IPS DF 19.7 (cell line): ENCODE measurements at regions not wholly inside any gene's neighbourhood (a gene's known extent, or its start where the extent isn't known, plus 50 kb on each side); places are given as distances from the start of the nearest gene placed in this dataset.

Source experiments
- DNase-seq: peaks from one replicate; pipeline ENCODE4 v3.0.0-alpha.2; 2013; ENCODE audit warnings: low read depth, low spot score

DNA sequence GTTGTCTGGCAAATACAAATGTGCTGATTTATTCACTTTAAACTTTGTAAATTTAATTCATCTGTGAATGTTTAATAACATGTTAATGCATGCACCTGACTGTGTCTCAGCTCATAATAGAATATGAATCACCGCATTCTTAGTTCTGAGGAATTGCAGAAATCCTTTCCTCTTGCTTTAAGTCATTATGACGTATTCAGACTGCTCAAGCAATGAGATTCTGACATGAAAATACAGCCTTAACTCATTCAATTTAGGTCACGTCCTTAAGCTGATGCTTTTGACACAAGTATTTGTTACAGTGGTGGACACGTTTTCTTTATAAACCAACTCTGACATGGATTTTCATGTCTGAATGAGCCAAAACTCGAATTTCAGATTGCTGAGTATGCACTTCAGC, 541.0 kb upstream of the KLF12 start:
- DNase-seq = no peak

DNA sequence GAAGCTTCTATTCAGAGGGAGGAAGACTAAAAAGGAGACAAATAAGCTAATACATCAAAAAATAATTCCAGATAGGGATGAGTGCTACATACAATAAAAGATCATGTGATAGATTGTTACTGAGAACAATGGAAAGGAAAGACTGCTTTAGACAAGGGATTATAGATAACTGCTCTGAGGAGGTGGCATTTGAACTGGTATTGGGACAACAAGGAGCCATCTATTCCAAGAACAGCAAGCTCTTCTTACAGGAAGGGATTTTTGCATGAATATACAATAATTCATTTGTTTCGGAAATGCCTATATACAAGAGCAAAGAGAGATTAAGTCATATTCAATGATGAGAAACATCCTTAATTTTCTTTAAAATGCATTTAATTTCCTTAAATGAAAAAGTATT, 540.5 kb upstream of the KLF12 start:
- DNase-seq = no peak

DNA sequence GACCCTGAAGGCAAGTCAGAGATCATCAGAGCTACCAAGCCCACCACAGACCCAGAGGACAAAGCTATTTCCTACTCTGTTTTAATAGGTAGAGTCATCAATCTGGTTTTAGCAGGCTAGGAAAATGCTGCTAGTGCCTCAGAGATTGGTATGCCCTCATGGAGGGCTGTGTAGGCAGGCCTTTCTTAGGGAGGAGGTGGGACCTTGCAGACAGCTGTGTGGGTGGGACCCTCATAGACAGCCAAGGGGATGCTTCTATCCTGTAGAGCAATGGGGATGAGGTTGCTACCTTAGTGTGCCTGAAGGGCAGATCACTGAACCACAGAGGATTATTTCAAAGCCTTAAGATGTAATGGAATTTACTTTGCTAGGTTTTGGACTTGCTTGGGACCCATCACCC, 534.9 kb upstream of the KLF12 start:
- no peak for DNase-seq

DNA sequence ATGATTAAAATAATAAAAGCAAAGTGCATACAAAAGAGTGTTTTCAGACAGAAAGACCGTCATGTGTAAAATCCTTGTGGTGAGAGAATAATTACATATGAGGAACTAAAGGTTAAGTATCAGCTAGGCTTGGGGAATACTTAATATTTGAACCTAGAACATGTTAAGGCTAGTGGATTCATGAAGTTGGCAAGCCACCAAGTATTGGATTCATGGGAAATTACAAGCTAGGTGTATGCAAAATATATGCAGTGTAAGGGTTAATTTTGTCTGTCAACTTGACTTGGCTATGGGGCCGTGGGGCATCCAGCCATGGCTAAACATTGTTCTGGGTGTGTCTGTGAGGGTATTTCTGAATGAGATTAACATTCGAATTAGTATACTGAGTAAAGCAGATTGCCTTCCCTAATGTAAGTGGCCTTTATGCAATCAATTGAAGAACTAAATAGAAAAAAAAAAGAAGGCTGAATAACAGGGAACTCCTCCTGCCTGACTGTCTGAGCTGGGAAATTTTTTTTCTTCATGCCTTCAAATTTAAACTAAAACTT, 533.5 kb upstream of the KLF12 start:
- no peak for DNase-seq

DNA sequence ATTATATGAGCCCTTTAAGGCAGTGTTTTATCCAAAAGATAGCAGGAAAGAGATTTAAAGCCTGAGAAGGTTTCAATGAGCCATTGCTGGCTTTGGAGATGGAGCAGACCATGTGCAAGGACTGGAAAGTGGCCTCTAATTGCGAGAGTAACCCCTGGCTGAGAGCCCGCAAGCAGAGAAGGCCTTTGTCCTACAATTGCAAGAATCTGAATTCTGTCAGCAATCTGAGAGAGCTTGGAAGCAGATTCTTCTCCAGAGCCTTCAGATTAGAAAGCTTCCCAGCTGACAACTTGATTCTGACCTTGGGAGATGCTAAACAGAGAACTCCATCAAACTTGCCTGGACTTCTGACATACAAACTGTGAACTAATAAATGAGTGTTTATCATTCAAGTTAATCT, 528.7 kb upstream of the KLF12 start:
- DNase-seq = no peak

DNA sequence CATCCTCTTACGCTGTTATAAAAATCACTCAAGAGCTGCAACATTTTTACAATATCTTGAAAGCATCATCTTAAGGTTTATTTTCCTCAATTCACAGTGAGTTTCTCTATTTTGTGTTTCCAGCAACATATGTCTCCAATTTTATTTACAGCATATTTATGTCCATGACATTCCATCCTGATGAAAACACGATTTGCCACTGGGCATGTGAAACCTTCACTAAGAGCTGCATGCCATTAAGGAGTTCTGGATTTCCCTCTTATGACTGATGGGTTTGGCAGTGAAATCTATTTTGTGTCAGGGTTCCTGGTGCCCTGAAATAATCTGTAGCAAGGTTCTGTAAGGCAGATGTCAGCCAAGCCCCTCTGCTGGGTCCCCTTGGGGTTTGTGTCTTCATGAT, 527.6 kb upstream of the KLF12 start:
- DNase-seq = no peak

DNA sequence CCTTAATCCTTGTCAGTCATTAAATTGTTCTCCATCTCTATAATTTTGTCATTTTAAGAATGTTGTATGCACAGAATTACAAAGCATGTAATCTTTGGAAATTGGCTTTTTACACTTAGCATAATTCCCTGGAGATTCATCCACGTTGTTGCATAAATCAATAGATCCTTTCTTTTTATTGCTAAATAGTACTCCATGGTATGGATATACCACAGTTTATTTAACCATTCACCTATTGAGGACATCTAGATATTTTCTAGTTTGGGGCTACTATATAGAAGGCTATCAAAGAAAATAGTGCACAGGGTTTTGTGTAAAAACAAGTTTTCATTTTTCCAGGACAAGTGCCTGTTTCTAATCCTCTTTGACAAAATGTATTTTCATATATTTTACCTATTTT, 523.6 kb upstream of the KLF12 start:
- no peak for DNase-seq

DNA sequence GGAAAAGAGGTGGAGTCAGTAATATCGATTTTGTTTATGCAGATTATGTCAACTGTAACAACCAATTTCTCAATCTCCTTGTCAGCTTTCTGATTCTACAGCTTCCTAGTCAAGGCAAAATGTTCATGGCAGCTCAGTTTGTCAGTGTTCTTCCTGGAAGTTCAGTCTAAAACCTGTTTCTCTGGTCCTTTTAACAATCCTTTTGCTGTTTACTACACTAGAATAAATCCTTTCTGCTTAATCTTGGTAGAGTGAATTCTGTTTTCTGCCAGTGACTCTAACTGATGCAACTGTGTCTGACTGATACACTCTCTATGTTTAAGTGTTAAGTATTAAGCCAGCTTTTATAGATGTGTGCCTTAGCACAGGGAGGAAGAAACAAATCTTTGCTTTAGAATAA, 516.9 kb upstream of the KLF12 start:
- DNase-seq = no peak

DNA sequence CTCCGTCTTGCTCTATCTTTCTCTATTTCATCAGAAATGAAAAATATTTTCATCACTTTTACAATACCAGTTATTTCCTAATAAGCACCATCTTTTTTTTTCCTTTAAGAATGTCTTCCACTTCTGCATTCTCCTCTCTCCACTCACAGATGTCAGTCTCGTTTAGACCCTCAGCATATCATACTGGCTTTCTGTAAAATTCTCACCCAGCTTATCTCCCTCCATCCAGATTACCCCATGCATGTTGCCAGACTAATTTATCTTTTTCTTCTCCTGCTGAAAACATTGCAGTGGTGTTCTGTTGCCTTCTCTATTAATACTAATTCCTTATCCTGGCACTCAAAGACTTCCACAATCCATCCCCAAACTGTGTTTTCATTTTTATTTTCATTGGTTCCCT, 513.8 kb upstream of the KLF12 start:
- no peak for DNase-seq

DNA sequence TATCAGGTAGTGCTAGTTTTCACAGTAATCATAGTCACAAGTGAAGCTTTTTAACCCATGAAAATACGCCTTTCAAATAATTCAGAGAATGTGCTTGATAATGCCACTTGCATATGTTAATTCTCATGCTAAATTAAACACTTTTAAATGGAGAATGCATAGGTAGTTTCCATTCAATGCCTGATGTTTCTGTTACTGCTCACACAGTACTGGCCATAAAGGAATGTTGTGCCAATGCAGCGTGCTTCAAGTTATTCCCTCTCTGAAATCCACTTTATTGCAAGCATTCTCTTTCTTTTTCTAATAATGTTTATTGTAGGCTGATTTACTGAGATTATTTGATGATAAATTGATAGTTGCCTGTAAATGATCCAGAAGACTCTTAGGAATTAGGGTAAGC, 513.0 kb upstream of the KLF12 start:
- DNase-seq = no peak

DNA sequence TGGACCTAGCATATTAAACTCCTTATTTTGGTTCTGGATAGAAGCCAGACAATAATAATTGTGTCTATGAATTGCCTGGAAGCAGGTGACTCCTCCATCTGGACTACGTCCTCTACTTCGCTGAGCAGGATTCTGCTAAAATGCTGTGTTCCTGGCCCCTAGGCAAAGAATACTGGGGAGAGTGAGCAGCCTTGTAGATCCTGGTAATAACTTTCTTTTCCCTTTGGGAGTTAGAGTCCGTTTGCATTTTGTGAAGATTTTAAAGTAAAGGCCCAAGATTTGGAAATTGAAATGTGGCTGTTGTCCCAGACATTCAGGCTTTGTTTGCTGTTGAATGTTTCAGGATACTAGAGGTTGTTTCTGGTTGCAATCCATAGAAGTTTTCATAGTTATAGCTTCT, 511.9 kb upstream of the KLF12 start:
- no peak for DNase-seq

DNA sequence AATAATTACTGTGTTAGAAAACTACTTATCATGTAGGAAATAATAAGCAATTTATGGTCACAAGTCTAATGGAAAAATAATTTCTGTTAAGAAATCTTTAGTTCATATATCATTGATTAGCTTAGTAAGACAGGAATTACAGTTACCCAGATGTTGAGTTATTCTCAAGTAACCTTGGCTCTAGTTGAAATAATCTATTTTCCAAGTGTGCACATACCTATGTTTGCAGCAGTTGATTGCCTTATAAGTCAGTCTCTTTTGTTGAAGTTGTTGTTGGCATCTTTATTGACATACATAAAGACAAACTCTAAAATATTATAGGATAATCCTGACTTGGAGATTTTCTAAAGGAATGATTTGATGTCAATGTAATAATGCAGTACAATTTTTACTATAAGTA, 511.4 kb upstream of the KLF12 start:
- no peak for DNase-seq

DNA sequence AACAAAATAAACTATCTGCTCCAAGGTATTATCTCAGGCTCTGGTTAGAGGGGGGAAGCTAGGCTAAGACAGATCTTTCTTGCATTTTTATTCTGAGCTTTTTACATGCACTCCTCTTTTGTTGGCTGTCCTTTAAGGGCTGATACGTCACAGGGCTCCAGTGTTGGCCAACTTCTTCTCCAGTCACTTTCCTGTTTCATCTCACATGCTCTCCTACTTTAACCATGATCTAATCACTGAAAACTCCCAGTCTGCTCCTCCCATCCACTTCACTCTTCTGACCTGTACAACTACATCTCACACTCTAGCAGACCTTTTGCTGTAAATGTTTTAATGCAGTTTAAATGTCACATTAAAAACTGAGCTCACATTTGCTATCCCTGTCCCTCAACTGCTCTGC, 510.0 kb upstream of the KLF12 start:
- no peak for DNase-seq

DNA sequence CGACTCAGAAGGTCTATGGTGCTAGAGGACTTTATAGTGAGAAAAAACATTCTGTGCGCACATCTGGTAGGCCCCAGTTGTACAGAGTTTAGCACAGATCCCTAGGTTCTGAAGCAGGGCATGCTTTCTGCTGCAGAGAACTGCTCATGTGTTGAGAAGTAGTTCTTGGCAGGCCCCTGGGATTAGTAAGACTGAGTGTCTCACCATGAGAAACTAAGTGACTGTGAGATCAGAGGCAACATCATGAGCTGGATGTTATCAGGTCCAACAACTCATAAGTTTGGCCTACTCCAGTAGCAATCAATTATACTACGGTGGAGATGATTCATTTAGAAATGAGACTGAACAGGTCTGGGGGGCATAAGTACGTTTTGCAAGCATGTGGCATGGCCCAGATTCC, 507.4 kb upstream of the KLF12 start:
- DNase-seq = no peak

DNA sequence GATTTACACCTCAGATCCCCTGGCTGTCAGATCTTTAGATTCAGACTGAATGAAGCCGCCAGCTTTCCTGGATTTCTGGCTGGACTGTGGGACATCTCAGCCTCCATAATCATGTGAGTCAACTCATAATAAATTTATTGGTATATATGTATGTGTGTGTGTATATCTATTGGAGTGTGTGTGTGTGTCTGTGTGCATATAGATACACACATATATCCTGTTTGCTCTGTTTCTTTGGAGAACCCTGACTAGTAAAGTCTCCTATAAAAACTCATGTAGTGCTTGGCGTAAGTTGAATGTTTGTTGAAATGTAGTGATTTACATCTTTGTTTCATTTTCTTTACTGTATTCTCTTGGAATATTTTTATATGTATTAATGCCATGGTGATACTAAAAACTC, 499.5 kb upstream of the KLF12 start:
- DNase-seq = no peak

DNA sequence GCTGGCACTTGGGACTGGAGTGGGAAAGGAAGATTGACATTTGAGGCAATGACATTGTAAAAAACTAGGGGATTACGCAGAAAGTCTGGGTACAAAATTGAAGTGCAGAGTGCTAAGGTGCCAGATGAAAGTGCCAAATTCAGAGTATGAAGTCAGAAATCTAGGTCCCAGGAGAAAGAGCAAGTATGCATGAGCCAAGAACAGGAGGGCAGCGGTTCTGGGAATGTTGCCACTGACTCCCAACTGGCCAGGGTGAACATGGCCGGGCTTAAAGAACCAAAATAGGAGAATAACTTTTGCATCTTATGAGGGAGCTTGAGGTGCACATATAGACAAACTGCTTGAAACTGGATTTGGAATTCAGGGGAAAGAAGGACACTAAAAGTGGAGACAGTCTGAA, 495.8 kb upstream of the KLF12 start:
- DNase-seq = no peak

DNA sequence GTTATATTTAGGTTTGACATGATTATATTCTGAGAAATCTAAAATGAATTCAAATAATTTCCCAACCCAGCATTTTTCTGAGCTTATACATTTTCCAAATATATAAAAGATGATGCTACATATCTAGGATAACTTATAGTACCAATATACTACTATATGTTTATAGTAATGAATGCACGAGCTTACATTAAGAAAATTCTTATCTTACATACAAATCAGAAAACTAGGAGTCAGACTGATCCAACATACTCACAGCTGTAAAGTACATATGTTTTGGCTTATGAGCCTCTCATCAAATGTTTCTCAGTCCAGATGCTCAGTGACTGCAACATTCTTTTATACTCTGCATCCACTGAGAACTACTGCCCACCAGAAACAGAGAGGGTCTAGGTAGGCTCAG, 491.3 kb upstream of the KLF12 start:
- DNase-seq = no peak

DNA sequence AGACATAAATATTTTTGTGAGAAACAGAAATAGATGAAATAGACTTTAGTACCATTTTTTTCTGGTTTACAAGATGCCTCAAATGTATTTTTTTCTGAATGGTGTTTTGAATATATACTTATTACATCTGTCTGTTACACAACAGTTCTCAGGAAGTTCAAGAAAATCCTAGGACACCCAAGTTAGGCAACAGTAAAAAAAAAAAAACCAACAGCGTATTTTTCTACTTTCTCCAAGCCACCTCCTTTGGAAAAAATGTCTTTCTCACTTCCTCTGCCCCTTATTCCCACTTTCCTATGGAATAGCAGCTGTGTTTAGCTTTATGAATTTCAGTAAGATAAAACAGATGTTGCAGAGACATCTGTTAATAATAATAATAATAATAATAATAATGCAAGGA, 489.6 kb upstream of the KLF12 start:
- DNase-seq = no peak

DNA sequence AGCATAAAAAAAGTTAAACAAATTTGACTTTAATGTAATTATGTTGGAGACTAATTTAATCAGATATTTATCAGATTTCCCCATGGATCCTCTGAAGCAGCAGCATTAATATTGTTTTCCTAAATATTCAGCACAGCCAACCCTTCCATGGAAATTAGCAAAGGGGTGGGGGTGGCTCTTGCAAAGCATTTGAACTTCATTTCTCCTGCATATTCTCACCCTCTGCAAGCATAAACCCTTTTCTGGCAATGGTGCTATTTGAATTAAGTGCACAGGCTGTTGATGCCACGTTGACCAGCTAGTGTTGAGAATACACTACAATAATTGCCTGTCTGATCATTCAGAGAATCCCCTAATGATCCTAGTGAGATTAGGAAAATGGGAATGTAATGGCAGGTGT, 488.1 kb upstream of the KLF12 start:
- no peak for DNase-seq

DNA sequence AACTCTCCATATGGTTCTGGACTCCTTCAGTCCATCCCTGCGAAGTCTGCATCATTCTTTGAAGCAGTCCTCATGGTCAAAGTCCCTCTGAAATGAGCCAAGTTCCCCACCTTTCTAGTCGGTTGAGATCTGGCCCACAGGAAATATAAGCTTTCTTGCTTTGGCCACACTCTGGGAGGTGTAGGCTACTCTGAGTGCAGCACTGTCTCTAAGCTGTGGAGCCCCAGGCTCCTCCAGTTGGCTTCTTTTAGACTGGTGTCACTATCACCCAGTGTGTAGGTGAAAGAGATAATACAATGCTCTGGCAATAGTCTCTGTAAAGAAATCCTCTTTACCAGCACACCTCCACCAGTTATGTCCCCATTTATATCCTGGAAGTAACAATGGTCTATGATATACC, 486.5 kb upstream of the KLF12 start:
- no peak for DNase-seq

DNA sequence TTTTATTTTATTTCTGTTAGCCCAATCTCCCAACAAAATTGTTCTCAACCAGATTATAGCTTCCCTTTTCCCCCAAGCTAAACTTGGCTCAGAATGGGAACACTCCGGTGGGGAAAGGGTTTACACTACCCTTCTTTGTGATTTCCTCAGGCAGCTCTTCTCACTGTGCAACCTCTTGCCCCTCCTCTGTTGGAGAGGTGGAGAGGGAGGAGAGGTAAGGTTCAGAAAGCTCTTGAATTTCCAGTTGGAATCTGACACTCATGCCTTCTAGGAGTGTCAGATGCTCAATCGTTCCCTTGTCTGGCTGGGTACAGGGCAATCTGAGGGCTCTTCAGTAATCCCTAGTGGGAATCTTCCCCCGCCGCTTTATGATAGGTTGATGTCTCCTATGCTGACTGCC, 486.1 kb upstream of the KLF12 start:
- DNase-seq = no peak

DNA sequence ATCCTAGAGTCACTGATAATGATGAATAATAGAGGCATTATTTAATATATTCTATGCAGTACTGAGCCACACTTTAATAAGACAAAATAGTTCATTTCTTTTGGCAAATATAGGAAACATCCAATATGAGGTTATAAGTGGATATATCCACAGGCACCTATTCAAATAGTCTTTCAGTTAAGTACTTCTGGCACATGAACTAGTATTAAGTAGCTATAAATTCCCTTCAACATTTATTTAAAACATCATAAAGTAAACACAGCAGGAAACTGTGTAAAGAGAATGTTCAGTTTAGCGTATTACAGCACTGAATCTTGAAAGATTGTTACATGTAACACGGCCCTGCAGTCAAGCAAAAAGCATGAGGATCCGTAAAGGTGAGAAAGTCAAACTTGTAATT, 463.3 kb upstream of the KLF12 start:
- DNase-seq = no peak

DNA sequence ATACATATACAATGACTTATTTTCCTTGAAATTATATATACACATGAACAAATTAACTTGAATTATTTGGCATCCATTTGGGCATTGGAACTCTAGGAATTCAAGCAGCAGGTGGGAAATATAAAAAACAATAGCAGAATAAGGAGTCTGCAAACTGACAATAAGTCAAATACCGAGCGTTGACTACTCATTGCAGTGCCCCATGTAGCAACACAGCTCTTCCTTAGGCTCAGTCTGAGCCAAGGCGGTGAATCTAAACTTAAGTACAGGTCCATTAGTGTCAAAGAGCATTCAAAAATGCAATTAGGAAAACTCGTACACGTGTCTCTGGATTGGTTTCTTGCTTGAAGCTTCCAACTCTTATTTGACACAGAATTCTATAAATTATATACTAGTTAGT, 462.5 kb upstream of the KLF12 start:
- DNase-seq = no peak

DNA sequence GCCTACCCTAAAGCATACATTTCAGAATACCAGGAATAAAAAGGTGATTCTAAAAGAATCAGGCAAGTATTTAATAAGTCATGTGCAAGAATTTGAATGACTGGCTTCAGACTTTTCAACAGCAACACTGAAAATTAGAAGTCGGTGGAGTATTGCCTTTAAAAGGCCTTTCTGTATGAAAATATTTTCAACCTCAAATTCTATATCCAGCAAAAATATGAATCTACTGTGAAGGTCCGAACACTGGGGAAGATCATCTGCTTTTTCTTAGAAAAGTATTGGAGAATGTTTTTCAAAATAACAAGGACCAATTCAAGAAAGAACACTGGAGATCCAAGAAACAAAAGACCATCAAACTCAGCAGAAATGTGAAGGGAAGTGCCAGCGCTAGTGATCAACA, 459.5 kb upstream of the KLF12 start:
- DNase-seq = no peak

DNA sequence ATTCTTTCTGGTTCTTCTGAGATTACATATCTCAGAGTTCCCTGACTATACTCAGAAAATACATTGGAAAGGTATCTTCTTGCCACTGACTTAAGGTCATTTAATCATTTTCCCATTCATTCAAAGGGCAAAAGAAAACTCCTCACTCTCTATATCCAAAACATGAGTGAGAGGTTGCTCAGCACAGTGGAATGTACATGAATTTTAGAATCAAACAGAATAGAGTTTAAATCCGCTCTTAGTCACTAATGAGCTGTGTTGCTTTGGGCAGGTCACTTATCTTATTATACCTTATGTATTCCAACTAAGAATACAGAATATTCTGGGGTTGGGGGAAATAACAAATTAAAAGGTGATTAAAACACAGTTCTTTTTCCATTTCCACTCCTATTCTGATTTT, 452.6 kb upstream of the KLF12 start:
- DNase-seq = no peak
